CD4-positive, alpha-beta T cell treated with Interleukin-6 for 4 hours (primary cell): ENCODE measurements at regions not wholly inside any gene's neighbourhood (a gene's known extent, or its start where the extent isn't known, plus 50 kb on each side); places are given as distances from the start of the nearest gene placed in this dataset.

Experiments used
- DNase-seq: peaks from one replicate; pipeline ENCODE4 v3.0.0-alpha.2; 2020; ENCODE audit warnings: mixed read lengths

DNA sequence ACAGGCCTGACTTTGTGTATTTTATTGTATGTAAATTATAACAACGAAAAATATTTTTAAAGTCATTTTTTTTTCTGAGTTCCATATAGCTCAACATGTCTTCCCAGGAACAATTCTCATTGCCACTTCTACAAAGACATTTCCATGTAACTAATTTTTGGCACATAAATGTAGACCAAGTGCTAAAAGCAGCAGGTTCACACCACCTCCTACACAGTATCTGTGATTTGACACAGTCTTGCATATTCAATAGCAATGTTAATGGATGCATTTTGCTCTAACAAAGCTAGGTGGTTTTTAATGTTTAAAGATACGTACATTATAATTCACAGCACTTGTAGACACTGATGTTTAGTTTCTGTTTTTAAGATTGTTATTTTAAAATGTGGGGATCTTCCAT, 346.5 kb downstream of the GPAM start:
- no peak for DNase-seq

DNA sequence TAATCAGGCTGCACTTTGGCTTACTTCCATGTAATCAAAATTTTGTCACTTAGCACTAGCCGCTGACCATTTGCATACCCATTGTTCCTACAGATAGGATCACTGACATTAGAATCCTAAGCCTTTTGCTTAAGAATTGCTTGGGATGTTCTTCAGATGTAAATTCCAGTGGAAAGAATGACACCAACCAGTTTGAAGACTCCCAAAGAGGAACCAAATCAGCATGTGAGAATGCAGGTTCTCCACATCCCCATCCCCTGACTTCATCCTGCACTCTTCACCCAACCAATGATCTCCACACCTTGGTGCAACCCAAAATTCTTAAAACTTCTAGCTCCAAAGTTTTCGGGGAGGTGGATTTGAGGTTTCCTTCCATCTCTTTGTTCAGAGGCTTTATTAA, 345.6 kb downstream of the GPAM start:
- DNase-seq, result no peak

DNA sequence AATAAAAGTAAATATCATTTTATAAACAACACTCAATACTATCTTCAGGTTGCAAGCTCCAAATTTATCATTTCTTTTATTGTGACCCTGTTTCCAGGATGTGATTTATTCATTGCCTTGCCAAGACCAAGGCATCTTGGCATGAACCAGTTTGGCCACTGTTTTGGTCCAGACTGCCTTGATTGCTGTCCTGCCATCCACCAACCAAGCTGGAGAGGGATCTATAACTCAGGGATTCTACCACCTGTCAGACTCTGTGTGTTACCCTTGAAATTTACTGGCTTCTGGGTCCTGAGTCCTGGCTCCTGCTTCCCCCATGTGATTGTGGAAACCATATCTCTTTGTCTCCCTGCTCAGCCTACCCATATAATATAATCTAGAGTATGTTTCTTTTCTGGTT, 343.0 kb downstream of the GPAM start:
- DNase-seq, result no peak

- no peak for DNase-seq
These were observed 330.8 kb downstream of the GPAM start for GRCh38 chr10:111852801-111853200.

DNA sequence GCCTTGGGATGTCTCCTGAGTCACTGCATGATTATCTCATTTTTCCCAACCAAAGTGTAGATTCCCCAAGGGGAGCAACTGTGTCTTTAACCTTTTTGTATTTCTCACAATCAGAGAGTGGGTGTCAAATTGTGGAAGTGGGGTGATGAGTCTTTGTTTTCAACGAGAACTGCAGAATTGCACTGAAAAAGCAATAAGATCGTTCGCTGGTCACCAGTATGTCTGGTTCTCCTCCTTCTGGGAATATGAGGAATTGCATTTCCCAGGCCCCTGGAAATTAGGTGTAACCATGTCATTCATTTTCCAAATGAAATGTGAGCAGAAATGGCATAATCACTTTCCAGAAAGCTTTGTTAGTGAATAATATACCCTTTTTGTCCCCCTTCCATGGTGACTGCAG, 326.9 kb downstream of the GPAM start:
- no peak for DNase-seq

DNA sequence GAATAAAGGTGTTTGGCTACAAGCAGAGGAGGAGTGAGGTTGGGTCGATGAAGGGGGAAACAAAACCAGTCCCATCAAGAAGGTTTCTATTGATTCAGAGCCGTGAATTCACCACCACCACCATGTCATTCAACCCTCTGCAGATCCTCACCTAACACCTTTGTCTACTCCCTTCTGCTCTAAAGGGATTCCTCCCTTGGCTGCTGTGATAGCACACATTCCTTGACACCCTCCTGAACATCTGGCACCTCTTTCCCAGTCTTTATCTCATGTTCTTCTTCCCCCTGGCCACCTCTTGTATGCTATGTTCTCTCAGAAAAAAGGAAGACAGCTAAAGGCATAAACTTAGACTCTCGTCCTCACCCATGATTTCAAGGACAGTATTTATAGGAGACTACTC, 318.0 kb downstream of the GPAM start:
- DNase-seq, result no peak

GRCh38 chr10:111871458-111871857, 312.1 kb downstream of the GPAM start:
- no peak for DNase-seq

GRCh38 chr10:111872591-111872990, 311.0 kb downstream of the GPAM start:
- no peak for DNase-seq

GRCh38 chr10:111873041-111873440, 310.5 kb downstream of the GPAM start:
- DNase-seq, result no peak

DNA sequence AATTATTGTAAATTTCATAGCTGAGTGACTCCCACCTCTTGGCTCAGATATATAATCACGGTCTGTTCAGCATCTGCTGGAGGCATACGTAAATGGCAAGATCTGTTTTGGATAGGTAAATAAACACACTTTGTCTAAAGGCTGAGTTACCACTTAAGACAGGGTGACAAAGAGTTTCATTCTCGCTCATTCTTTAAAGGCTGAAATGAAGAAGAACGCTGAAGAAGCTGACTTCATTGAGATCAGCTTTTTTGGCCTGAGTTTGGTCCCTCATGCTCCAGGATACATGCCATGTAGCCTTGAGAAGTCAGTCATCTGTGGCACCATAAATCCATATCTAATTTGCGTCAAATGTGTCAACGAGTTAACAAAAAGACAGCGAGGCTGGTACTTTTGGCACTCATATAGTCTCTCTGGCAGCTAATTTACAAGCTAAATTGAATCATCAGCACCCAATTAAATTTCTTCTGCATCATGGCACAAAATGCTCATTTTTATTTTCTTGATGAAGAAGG, 309.9 kb downstream of the GPAM start:
- no peak for DNase-seq

- no peak for DNase-seq
These were observed 309.0 kb downstream of the GPAM start for GRCh38 chr10:111874576-111874975.

DNA sequence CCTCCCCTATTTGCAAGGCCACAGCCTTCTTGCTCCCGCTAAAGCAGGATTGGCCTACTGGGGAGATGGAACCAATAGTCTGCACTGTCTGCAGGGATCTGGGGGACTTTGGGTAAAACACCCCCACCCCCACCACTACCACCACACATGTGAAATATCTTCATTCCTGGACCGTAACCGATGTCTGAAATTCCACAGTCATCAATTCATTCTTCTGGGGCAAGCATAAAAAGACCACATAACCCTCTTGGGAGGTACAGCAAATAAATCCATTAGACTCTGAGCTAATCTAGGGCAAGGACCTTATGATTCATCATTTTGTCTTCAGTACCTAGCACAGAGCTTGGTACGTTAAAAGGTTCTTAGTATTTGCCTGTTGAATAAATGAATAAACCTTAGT, 307.8 kb downstream of the GPAM start:
- DNase-seq, result no peak

GRCh38 chr10:111877258-111877657, 306.3 kb downstream of the GPAM start:
- DNase-seq, result no peak

- no peak for DNase-seq
These were observed 303.6 kb downstream of the GPAM start for GRCh38 chr10:111879969-111880368.

- no peak for DNase-seq
These were observed 298.5 kb downstream of the GPAM start for GRCh38 chr10:111885046-111885445.

GRCh38 chr10:111885919-111886318, 297.6 kb downstream of the GPAM start:
- DNase-seq, result no peak

GRCh38 chr10:111887266-111887665, 296.3 kb downstream of the GPAM start:
- DNase-seq, result no peak

DNA sequence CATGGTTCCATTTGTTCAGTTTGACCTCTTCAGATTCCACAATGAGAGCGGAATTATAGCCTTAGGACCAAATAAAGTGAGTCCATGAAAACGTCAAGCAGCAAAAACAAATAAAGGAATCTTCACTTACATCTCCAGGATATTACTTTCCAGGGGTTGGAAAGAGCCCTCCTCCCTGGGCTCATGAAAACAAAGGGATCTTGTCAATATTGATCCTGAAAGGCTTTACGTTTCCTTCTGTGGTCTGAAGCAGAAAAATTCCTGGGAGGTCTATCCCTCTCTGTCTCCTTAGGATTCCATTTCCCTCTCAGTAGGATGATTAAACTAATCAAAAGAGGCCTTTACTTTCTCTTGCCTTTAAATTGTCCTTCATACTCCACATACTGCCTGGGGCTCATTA, 293.5 kb downstream of the GPAM start:
- no peak for DNase-seq

DNA sequence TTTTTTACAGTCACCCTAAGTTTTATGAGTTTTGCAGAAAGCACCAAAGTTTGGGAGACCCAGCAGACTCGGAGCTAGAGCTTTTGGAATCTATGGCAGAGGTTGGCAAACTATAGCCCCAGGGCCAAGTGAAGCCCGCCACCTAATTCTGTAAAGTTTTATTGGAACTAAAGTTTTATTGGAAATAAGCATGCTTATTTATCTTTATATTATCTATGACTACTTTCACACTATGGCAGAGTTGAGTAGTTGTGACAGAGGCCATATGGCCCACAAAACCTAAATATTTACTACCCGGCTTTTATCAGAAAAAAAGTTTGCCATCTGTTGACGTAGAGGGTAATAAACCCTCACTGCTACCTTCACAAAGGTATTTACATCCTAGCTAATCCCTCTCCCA, 267.6 kb downstream of the GPAM start:
- DNase-seq, result no peak

- no peak for DNase-seq
These were observed 261.7 kb downstream of the GPAM start for GRCh38 chr10:111921821-111922220.

- DNase-seq, result no peak
These were observed 260.5 kb downstream of the GPAM start for GRCh38 chr10:111923032-111923431.

- DNase-seq, result no peak
These were observed 257.3 kb downstream of the GPAM start for GRCh38 chr10:111926286-111926685.

DNA sequence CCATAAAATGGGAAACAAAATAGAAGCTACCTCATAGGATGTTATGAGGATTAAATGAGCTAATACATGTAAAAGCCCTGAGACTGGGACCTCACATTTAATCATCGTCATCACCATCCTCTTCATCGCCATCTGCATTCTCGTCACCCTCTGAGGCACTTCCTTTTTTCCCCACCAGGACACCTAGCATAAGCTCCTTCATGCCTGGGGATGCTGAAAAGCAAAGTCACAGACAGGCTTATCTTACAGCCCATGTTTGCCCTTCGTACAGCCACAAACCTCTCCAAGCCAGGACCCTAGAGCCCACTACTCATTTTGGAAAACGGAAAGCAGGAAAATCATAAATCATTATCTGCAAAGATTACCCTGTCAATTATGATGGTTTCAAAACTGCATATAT, 249.6 kb downstream of the GPAM start:
- no peak for DNase-seq

DNA sequence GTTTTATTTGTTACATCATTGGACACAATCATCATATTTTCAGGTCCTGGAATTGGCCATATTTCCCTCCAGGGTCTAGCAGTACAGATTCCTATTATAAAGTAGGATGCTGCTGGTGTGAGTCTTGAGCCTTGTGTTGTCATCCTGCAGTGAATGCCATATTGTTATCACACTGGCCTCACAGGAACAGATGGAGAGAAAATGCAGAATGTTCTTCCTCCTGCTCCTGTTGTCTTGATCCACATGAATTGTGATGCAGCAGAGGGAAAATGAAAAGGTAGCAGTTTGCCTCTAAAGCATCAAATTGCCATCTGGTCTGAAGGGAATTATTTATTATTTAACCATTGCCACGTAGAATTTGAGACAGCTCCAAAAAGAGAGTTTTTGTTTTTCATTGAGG, 248.6 kb downstream of the GPAM start:
- DNase-seq, result no peak

DNA sequence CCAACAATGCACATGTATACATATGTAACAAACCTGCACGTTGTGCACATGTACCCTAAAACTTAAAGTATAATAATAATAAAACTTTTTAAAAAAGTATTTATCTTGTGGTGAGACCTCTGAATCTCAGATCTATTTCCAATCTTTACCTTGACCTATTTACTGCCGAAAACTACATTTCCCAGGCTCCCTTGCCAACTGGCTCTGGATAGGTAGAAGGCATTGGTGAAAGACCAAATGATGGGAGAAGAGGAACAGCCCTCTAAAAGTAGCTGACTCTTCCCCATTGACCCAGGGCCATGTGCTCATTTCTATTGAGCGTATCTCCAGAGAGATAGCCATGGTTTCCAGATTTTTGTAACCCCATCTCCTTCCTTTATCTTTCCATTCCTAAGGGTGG, 247.4 kb downstream of the GPAM start:
- no peak for DNase-seq

GRCh38 chr10:111944331-111944730, 239.2 kb downstream of the GPAM start:
- DNase-seq, result no peak
